K562 (cell line): ENCODE measurements at regions not wholly inside any gene's neighbourhood (a gene's known extent, or its start where the extent isn't known, plus 50 kb on each side); places are given as distances from the start of the nearest gene placed in this dataset.

Experiments used
- EP300 ChIP-seq: IDR thresholded peaks from 2 replicates; pipeline ENCODE4 v1.6.1; 2012; ENCODE audit warnings: low read length, improper control_type of control experiment
- SIRT6 ChIP-seq: IDR thresholded peaks from one replicate; pipeline ENCODE4 v1.6.1; 2012; ENCODE audit warnings: low read depth, mild to moderate bottlenecking, control low read depth, inconsistent platforms, low read length, moderate library complexity

- TF ChIP-seq EP300: no peak
- no peak for TF ChIP-seq SIRT6
Measured at GRCh38 chr10:65518379-65518778, 1407.5 kb upstream of the LRRTM3 start.
